Lower leg skin (tissue), 3 donors: ENCODE measurements at regions not wholly inside any gene's neighbourhood (a gene's known extent, or its start where the extent isn't known, plus 50 kb on each side); places are given as distances from the start of the nearest gene placed in this dataset.

Experiments
- POLR2A ChIP-seq, 2 donors: fragments of 450-650 bp; IDR thresholded peaks; one replicate each; pipeline ENCODE4 v1.6.1; 2016 to 2017; ENCODE audit warnings: antibody characterized with exemption in 2 of 2, mild to moderate bottlenecking in 1 of 2, moderate library complexity in 1 of 2
- TF ChIP-seq, protein P1 (sequence below), 3 donors: fragments of 450-650 bp; IDR thresholded peaks; one replicate each; pipeline ENCODE4 v1.5.1; 2016; ENCODE audit warnings: antibody characterized with exemption in 3 of 3, mild to moderate bottlenecking in 3 of 3, moderate library complexity in 2 of 3

DNA sequence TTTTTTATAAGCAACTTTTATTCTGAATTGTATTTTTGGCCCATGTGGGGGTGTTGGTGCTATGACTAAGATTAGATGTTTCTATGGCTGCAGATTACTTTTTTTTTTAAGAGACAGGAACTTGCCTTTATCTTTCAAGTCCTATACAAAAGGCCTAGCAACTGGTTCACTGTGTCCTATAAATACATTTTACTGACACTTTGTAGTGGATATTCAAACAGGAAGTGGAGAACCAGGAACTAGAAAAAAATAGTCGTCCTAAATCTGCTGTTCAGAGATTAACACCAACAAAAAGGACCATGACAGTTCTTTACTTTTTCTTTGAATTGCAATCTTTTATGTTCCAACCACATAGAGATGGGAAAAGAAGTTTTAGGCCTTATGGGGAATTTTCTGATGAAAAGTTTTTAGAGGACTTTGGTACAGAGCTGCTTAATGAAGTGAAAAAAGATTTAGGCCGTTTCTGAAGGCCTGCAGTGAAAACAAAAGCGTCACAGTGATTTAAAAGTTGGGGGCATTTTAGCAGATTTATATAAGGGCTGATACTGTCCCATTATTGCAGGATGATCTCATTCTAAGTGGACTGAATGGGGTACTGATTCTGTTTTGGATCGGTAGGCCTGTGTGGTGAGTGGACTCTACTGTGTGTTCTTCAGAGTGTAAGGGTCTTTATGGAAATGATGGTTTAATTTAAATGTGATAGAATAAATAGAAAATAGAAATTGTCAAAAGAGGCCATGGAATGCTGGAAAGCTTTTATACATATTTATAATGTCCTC lies 136.4 kb upstream of the DEPDC1 start:
- TF ChIP-seq, protein P1, sequence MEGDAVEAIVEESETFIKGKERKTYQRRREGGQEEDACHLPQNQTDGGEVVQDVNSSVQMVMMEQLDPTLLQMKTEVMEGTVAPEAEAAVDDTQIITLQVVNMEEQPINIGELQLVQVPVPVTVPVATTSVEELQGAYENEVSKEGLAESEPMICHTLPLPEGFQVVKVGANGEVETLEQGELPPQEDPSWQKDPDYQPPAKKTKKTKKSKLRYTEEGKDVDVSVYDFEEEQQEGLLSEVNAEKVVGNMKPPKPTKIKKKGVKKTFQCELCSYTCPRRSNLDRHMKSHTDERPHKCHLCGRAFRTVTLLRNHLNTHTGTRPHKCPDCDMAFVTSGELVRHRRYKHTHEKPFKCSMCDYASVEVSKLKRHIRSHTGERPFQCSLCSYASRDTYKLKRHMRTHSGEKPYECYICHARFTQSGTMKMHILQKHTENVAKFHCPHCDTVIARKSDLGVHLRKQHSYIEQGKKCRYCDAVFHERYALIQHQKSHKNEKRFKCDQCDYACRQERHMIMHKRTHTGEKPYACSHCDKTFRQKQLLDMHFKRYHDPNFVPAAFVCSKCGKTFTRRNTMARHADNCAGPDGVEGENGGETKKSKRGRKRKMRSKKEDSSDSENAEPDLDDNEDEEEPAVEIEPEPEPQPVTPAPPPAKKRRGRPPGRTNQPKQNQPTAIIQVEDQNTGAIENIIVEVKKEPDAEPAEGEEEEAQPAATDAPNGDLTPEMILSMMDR (IDR thresholded peaks at IDR 0.05): no peak
- TF ChIP-seq POLR2A (IDR thresholded peaks at IDR 0.05): no peak
